Activated naive CD8-positive, alpha-beta T cell (primary cell): ENCODE measurements at regions not wholly inside any gene's neighbourhood (a gene's known extent, or its start where the extent isn't known, plus 50 kb on each side); places are given as distances from the start of the nearest gene placed in this dataset.

ENCODE experiments used
- H3K27ac Mint-ChIP-seq: one replicate; pipeline ENCODE4 v1.8.0; 2021; ENCODE audit warnings: mixed read lengths
- H3K27me3 Mint-ChIP-seq: one replicate; pipeline ENCODE4 v1.8.0; 2021; ENCODE audit warnings: mixed read lengths
- H3K36me3 Mint-ChIP-seq: one replicate; pipeline ENCODE4 v1.8.0; 2021; ENCODE audit warnings: mixed read lengths
- H3K4me1 Mint-ChIP-seq: one replicate; pipeline ENCODE4 v1.8.0; 2021; ENCODE audit warnings: low read depth, mixed read lengths
- H3K4me3 Mint-ChIP-seq: one replicate; pipeline ENCODE4 v1.8.0; 2021; ENCODE audit warnings: mild to moderate bottlenecking, mixed read lengths
- H3K9me3 Mint-ChIP-seq: one replicate; pipeline ENCODE4 v1.8.0; 2021; ENCODE audit warnings: low read depth, mixed read lengths

- H3K36me3 Mint-ChIP-seq, result no peaks in the 10 kb centered on the region
- peaks cover 12% of the 10 kb centered on the region for H3K4me1 Mint-ChIP-seq
- H3K4me3 Mint-ChIP-seq, result no peak overlapping the region
- no peak overlapping the region for H3K27ac Mint-ChIP-seq
- H3K27me3 Mint-ChIP-seq, result peaks cover 1% of the 10 kb centered on the region
- no peaks in the 10 kb centered on the region for H3K9me3 Mint-ChIP-seq
These were observed 50.0 kb upstream of the TARDBP start for GRCh38 chr1:10962483-10962882.
